HepG2 (cell line): ENCODE measurements at regions not wholly inside any gene's neighbourhood (a gene's known extent, or its start where the extent isn't known, plus 50 kb on each side); places are given as distances from the start of the nearest gene placed in this dataset.

Source experiments
- CBX5 ChIP-seq: sonication (generic); formaldehyde crosslinking; IDR thresholded peaks from 2 replicates; pipeline ENCODE4 v1.4.0; 2020; ENCODE audit warnings: missing genetic modification reagents, borderline replicate concordance
- HMG20B ChIP-seq: conservative IDR thresholded peaks from 2 replicates; pipeline ENCODE4 v1.6.1; 2016; ENCODE audit warnings: missing genetic modification reagents, missing compliant biosample characterization
- HOMEZ ChIP-seq: IDR thresholded peaks from 2 replicates; pipeline ENCODE4 v1.6.1; 2016; ENCODE audit warnings: low read depth
- MXD3 ChIP-seq: IDR thresholded peaks from 2 replicates; pipeline ENCODE4 v1.6.1; 2016; ENCODE audit warnings: mild to moderate bottlenecking, missing biosample characterization, missing genetic modification reagents
- MXI1 ChIP-seq: IDR thresholded peaks from 3 replicates; pipeline ENCODE4 v1.6.1; 2012; ENCODE audit warnings: low read depth, low read length, inconsistent platforms, borderline replicate concordance
- NFRKB ChIP-seq: fragments of 450-650 bp; IDR thresholded peaks from 2 replicates; pipeline ENCODE4 v1.6.1; 2017
- PREB ChIP-seq: sonication (generic); formaldehyde crosslinking; IDR thresholded peaks from 2 replicates; pipeline ENCODE4 v1.4.0; 2020; ENCODE audit warnings: missing genetic modification reagents
- RAD21 ChIP-seq: fragments of 450-650 bp; formaldehyde crosslinking; IDR thresholded peaks from 2 replicates; pipeline ENCODE4 v1.5.0; 2020; ENCODE audit warnings: mild to moderate bottlenecking
- SOX5 ChIP-seq: IDR thresholded peaks from 2 replicates; pipeline ENCODE4 v1.6.1; 2016; ENCODE audit warnings: borderline replicate concordance
- STAT5B ChIP-seq: sonication (generic); formaldehyde crosslinking; IDR thresholded peaks from 2 replicates; pipeline ENCODE4 v1.4.0; 2020; ENCODE audit warnings: missing genetic modification reagents
- TCF7L2 ChIP-seq: IDR thresholded peaks from 2 replicates; pipeline ENCODE4 v1.6.1; 2011; ENCODE audit warnings: mild to moderate bottlenecking, low read depth, low read length, moderate library complexity
- TFAP4 ChIP-seq: sonication (generic); IDR thresholded peaks from 2 replicates; pipeline ENCODE4 v1.6.1; 2016; ENCODE audit warnings: low read depth, borderline replicate concordance
- ZBED4 ChIP-seq: sonication (generic); formaldehyde crosslinking; IDR thresholded peaks from 2 replicates; pipeline ENCODE4 v1.4.0; 2020; ENCODE audit warnings: missing genetic modification reagents, borderline replicate concordance
- ZBTB1 ChIP-seq: sonication (generic); formaldehyde crosslinking; IDR thresholded peaks from 2 replicates; pipeline ENCODE4 v1.4.0; 2020; ENCODE audit warnings: missing genetic modification reagents, borderline replicate concordance
- ZNF317 ChIP-seq: sonication (generic); formaldehyde crosslinking; IDR thresholded peaks from 2 replicates; pipeline ENCODE4 v1.5.0; 2020; ENCODE audit warnings: mild to moderate bottlenecking, missing genetic modification reagents
- ZNF891 ChIP-seq: sonication (generic); formaldehyde crosslinking; IDR thresholded peaks from 2 replicates; pipeline ENCODE4 v1.5.0; 2020; ENCODE audit warnings: mild to moderate bottlenecking, missing genetic modification reagents
- TF ChIP-seq, protein P1 (sequence below): sonication (generic); formaldehyde crosslinking; IDR thresholded peaks from 2 replicates; pipeline ENCODE4 v1.4.0; 2020; ENCODE audit warnings: mild to moderate bottlenecking, missing genetic modification reagents
- TF ChIP-seq, protein P2 (sequence below): sonication (generic); formaldehyde crosslinking; conservative IDR thresholded peaks from 2 replicates; pipeline ENCODE4 v1.8.0; 2022; ENCODE audit warnings: mild to moderate bottlenecking, moderate library complexity, missing genetic modification reagents

- TF ChIP-seq PREB (CRISPR knock-in tag) (no peak), ZNF891 (CRISPR knock-in tag) (no peak), STAT5B (CRISPR knock-in tag) (no peak), TFAP4 (no peak), HOMEZ (peak; percentile 52; the same call in 1 of the 2 replicates), ZBED4 (no peak), TCF7L2 (no peak), CBX5 (CRISPR knock-in tag) (no peak), RAD21 (CRISPR knock-in tag) (0 out of 2 replicates have a peak, but pooled peaks have one; percentile 22), MXI1 (no peak), MXD3 (no peak), NFRKB (no peak), HMG20B (no peak), ZNF317 (CRISPR knock-in tag) (peak; percentile 44; the same call in 1 of the 2 replicates), ZBTB1 (CRISPR knock-in tag) (no peak), SOX5 (CRISPR knock-in tag) (peak; percentile 52; the same call in 1 of the 2 replicates)
- TF ChIP-seq, protein P1, sequence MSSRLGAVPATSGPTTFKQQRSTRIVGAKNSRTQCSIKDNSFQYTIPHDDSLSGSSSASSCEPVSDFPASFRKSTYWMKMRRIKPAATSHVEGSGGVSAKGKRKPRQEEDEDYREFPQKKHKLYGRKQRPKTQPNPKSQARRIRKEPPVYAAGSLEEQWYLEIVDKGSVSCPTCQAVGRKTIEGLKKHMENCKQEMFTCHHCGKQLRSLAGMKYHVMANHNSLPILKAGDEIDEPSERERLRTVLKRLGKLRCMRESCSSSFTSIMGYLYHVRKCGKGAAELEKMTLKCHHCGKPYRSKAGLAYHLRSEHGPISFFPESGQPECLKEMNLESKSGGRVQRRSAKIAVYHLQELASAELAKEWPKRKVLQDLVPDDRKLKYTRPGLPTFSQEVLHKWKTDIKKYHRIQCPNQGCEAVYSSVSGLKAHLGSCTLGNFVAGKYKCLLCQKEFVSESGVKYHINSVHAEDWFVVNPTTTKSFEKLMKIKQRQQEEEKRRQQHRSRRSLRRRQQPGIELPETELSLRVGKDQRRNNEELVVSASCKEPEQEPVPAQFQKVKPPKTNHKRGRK (CRISPR knock-in tag): no peak
- TF ChIP-seq, protein P2, sequence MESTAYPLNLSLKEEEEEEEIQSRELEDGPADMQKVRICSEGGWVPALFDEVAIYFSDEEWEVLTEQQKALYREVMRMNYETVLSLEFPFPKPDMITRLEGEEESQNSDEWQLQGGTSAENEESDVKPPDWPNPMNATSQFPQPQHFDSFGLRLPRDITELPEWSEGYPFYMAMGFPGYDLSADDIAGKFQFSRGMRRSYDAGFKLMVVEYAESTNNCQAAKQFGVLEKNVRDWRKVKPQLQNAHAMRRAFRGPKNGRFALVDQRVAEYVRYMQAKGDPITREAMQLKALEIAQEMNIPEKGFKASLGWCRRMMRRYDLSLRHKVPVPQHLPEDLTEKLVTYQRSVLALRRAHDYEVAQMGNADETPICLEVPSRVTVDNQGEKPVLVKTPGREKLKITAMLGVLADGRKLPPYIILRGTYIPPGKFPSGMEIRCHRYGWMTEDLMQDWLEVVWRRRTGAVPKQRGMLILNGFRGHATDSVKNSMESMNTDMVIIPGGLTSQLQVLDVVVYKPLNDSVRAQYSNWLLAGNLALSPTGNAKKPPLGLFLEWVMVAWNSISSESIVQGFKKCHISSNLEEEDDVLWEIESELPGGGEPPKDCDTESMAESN (CRISPR knock-in tag): no peak
These were observed 307.7 kb upstream of the ARSJ start (continued) for GRCh38 chr4:114287079-114287696.
